LHCN-M2 (cell line): ENCODE measurements at regions not wholly inside any gene's neighbourhood (a gene's known extent, or its start where the extent isn't known, plus 50 kb on each side); places are given as distances from the start of the nearest gene placed in this dataset.

Source experiments
- DNase-seq: peaks from one replicate; pipeline ENCODE4 v3.0.0-alpha.2; 2012; ENCODE audit warnings: low read depth

GRCh38 chr1:58862728-58863385 lies 79.0 kb upstream of the JUN start:
- DNase-seq = no peak

DNA sequence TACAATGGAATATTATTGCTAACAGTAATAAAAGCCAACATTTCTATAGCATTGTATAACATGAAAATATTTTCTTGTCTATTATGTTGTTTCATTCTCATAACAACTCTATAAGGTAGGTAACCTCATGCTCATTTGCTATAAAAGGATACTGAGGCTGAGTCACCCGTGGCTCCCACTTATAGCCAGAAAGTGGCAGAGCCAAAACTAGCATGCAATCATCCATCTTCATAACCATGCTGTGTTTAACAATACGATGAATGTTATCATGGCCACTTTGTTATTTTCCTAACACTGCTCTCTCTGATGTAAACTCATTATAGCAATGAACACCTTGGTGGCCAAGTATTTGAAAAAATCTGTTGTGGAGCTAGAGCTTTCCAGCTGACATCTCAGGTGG lies 80.8 kb upstream of the JUN start:
- DNase-seq = no peak

DNA sequence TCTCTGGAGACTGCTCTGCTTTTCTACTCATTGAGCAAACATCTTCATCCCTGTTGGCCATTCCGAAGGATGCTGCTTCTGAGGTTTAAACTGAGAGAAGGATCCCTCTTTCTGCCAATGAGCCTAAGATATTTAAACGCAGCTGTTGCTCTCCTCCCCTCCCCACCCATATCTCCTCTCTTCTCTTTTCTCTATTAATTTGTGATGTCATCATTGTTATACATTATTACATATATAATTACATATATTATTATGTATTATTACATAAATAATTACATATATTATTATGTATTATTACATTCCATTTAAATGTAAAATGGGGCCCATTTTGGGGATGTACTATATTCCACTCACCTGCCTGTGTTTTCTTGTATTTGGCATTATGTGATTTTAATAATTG lies 82.7 kb upstream of the JUN start:
- no peak for DNase-seq

DNA sequence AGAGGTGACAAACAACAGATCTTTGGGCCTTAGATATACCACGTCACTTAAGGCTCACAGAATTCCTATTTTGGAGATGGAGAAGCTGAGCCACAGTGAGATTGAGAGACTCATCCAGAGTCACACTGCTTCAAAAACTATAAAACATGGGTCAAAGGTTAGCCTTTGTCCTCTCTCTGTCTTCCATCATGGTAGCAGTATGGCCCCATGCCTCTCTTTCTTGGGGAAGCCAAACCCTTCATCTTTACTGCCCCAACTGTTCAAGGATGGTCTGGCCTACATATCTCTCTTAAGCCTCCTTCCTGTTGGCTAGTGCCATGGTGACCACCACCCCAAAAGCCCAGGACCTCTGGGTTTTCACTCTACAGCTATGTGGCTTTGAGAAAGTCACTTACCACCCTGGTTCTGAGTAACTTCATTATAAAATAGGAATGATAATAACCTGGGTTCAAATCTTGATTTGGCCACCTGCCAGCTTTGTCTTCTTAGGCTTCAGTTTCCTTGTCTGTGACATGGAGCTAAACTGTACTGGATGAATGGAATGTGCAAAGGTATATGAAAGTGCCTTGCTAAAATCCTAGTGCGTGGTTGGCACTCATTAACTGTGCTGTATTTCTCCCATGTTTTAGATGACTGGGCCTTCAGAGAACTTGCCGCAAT lies 85.9 kb upstream of the JUN start:
- no peak for DNase-seq

DNA sequence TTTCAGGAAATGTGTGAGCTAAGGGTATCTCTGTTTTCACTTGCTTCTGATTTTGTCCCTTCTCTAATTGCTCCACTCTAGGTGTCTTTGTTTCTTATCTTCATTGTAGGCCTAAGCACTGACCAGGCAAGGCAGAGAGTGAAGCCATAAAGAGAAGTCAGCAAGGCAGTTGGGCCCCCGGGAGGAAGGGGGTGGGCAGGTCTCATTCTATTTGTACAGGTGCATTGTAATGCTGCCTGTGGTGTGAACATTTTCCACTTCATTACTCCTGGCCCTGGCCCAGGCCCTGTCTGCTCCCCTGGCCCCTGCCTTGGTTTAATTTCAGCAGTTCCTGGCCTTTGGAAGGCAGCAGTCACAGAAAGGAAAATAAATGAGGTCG lies 86.4 kb upstream of the JUN start:
- no peak for DNase-seq

- no peak for DNase-seq
Measured at GRCh38 chr1:58874342-58874741, 90.5 kb upstream of the JUN start.

DNA sequence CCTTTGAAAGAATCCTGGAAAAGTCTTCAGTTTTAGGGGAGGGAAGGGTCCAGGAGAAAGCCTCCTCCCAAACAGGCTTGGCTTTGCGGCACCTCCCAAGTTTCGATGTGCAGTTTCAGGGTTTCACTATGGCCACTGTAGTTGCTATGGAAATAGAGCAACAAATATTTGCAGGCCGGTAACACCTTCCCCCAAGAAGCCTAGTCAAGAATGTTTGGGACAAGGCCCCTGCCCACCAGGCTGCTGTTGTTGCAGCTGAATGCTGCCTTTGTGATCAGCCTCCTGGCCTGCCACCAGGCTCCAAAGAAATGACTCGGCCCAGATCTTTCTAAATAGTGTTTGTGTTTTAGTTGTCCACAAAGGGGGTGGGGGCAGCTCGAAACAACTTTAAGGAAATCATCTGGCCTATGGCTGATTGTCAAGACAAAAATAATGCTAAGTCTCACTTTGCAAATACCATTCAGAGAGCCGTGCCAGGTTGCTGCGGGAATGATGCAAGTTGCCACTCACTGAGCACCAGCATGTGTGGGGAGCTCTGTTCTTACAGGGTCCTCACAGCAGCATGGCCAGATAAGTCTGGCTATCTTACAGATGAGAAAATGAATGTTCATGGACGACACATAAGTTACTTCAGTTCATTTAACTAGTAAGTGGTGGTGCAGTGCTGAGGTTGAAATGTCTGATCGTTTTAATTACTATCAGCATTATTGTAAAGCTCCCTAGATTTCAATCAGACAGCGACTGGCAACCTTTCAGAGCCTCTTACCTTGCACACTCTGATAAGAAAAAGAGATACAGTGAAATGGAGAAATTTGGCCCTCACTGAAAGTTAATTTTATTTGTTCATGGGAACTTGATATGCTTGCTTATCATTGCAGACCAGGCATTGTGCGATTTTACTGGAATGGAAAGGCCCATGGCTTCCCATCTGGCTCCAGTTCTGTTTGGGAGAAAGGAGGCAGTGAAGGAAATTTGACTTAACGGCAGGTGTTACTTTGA lies 91.2 kb upstream of the JUN start:
- DNase-seq = no peak

GRCh38 chr1:58879464-58879863 lies 95.6 kb upstream of the JUN start:
- peak; percentile 63 for DNase-seq

GRCh38 chr1:58880592-58880991 lies 96.7 kb upstream of the JUN start:
- DNase-seq = no peak

DNA sequence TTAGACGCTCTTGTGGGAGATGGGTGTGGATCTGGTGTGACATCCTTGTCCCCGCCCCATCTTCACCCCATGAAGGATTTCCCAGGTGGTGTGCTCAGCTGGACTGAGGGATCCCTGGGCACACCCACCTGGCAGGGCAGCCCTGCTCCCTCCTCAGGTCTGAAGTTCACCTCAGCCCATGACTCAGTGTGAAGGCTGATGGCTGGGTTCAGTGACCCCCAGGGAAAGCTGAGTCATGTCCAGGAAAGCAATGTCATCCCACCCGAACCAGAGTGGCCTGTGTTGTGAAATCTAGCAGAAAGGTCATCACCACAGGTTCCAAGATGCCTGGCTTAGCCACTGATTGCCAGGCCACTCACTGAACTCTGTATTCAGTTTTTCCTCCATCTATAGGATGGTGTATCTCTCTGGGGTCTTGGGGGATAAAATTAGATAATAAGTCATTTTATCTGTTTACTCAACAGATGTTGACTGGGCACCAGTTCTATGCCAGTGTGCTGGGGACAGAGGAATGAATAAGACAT lies 97.7 kb upstream of the JUN start:
- DNase-seq = peak; percentile 87

- no peak for DNase-seq
Measured at GRCh38 chr1:58882322-58882948, 98.6 kb upstream of the JUN start.

DNA sequence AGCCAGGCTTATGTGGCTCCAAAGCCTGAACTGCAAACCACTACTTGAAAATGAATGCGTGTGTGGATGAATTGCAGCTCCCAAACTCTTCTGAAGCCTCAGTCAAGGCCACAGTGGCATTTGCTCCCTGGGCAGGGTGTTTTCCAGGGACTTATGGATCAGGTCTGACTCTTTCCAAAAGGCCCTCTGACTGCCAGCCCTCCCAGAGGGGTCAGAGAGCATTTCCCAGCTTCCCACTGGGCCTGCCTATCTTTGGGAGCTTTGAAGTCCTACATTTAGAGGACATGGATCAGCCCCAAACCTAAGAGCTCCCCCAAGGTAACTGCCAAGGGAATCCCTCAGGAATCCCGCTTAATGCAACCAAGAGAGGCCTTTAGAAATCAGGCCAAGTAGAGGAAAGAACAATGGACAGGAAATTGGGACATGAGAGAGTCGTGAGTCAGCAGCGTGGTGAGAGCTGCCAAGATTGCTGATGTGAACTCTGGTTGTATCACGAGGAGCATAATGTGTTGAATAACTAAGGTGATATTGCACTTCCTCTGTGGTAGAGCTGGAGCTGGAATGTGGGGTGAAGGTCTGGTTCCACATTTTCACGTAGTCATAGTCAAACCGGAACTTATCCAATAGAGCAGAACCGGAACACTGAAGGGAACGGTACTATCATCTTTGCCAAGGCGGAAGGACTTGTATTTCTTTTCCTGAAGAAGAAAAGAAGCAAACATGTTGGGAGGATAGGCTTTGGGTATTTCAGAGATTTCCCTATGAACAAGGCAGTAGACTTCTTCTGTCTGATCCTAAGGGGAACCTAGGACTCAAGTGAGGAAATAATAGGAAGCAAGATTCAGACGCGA lies 99.4 kb upstream of the JUN start:
- peak; percentile 97 for DNase-seq

DNA sequence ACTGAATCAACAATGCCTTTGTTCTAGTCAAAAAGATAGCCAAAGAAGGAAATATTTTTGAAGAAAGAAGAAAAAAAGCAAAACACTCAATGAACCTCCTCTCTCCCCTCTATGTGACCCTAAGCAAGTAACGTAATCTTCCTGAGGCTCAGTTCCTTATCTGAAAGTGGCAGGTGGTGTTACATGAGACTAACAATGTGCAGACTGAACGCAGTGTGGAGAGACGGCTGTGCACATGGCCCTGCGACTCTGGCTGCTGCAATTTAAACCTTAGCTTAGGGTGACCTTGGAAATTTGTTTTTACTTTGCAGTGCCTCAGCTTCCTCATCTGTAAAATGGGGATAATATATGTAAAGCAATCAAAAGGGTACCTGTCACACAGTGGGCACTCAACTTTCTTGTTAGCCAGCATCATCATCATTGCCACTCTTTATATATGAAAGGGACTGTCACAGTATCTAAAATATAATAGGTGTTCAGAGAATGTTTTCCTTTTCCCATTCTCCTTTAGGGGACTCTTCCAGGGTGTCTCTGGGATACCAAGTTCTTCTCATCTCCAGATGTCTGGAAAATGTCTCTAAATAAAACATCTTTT lies 100.1 kb upstream of the JUN start:
- no peak for DNase-seq

- no peak for DNase-seq
Measured at GRCh38 chr1:58884706-58885661, 101.1 kb upstream of the JUN start.

GRCh38 chr1:58885998-58886397 lies 102.2 kb upstream of the JUN start:
- peak; percentile 56 for DNase-seq

- peak; percentile 88 for DNase-seq
Measured at GRCh38 chr1:58886611-58887010, 102.8 kb upstream of the JUN start.

DNA sequence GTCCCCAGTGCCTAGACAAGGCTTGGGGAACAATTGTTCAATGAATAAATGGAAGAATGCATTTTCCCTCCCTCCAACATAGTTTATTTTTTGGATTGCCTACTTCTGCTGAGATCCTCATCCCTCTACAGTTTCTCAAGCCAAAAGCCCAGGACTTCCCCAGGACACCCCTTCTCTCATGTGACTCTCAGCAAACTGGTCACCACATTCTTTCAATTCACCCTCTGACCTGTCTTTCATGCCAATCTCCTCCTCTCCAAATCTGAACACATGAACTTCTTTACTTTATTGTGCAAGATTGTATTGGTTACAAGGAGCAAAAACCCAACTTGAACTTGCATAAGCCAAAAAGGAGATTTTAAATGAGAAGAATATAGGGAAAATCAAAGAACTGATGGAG lies 103.2 kb upstream of the JUN start:
- peak; percentile 48 for DNase-seq

DNA sequence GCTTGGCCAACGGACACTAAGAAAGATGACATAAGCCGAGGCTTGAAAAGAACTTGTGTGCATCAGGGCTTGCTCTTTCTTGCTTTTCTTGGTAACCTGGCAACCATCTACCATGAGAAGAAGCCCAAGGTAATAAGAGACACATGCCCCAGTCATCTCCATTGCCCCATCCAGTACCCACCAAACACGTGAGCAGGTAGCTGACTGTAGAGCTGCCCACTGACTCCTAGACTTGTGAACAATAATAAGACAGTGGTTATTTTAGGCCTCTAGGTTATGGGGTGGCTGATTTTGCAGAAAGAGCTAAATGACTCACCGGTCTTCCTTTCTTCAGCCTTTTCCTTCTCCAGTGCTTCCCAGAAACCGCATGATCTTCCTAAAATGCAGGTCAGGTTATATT lies 105.0 kb upstream of the JUN start:
- DNase-seq = no peak

DNA sequence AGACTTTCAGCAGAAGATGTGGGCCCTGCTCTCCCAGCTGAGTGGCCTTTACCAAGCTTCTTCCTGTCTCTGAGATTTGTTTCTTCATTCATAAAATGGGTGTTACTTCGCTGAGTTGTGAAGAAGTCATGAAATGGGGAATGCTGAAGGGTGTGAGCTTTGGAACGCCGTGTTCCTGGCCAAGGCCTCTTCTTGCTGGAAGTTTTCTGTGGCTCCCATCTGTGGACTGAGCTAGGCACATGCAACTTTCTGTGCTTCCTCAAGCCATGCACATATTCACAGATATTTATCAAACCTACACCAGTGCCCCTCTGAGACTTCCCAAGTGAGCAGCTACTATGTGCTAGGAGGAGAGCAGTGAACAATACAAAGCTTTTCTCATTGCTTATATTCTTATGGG lies 106.3 kb upstream of the JUN start:
- no peak for DNase-seq
